ENCODE measurements at regions not wholly inside any gene's neighbourhood (a gene's known extent, or its start where the extent isn't known, plus 50 kb on each side); places are given as distances from the start of the nearest gene placed in this dataset.

DNA sequence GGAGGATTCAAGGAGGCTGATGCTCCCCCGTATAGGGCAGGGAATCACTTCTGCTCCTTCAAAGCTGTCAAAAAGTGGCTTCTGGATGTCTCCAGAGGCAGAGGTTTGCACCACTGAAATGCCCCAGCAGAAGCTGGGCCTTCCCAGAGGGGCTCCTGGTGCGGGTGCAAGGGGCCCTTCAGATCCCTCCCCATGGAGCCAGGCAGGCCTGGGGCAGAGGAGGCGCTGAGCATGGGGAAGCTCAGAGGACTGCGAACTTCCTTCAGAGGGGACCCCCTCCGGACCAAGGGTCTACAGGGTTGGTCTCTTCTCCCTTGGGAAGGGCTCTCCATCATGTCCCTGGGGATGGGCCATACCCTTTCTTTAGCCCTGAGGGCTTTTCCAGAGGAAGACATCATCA, 341.2 kb downstream of the DYSF start:
- H3K27ac Mint-ChIP-seq = no peak overlapping the region
- H3K36me3 Mint-ChIP-seq (ENCODE audit: low read depth) = no peaks in the 10 kb centered on the region

DNA sequence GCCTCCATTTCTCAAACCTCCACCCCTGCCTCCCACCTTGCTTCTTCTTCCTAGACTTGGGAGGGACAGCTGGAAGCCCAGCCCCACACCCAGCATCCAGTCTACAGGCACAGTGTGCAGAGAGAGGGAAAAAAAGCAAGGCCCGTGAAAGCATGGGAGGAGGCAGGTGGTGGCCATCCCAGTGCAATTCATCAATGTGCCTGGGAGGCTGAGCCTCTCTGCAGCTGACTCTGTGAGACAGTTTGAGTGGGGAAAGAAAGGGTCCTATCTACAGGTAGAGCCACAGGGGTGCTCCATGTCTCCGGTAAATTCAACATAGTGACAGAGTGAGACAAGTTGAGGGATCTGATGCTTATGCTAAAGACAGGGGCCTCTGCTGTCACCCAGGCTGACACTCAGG, 340.6 kb downstream of the DYSF start:
- TF ChIP-seq, protein P1, sequence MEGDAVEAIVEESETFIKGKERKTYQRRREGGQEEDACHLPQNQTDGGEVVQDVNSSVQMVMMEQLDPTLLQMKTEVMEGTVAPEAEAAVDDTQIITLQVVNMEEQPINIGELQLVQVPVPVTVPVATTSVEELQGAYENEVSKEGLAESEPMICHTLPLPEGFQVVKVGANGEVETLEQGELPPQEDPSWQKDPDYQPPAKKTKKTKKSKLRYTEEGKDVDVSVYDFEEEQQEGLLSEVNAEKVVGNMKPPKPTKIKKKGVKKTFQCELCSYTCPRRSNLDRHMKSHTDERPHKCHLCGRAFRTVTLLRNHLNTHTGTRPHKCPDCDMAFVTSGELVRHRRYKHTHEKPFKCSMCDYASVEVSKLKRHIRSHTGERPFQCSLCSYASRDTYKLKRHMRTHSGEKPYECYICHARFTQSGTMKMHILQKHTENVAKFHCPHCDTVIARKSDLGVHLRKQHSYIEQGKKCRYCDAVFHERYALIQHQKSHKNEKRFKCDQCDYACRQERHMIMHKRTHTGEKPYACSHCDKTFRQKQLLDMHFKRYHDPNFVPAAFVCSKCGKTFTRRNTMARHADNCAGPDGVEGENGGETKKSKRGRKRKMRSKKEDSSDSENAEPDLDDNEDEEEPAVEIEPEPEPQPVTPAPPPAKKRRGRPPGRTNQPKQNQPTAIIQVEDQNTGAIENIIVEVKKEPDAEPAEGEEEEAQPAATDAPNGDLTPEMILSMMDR (IDR thresholded peaks at IDR 0.05) = no peak
- H3K4me1 Mint-ChIP-seq = no peaks in the 10 kb centered on the region
- peaks cover 3% of the 10 kb centered on the region for H3K27me3 Mint-ChIP-seq
- DNase-seq = no peak
- CTCF ChIA-PET = no interaction called here
- ATAC-seq (ENCODE audit: low read depth) = no peak
- H3K9me3 Mint-ChIP-seq = no peaks in the 10 kb centered on the region
- no peaks in the 10 kb centered on the region for H3K36me3 Mint-ChIP-seq (ENCODE audit: low read depth)
- POLR2A ChIA-PET = no interaction called here
- H3K4me3 Mint-ChIP-seq = no peak overlapping the region
- H3K27ac Mint-ChIP-seq = no peak overlapping the region
- intact Hi-C loops (cut with micrococcal nuclease) = no loop called here

More for the DNA sequence above, 341.2 kb downstream of the DYSF start:
- ATAC-seq (ENCODE audit: low read depth) (no peak), DNase-seq (no peak)
- ChIA-PET CTCF (no interaction called here), POLR2A (no interaction called here)
- Mint-ChIP-seq H3K4me1 (no peaks in the 10 kb centered on the region), H3K27me3 (peaks cover 5% of the 10 kb centered on the region), H3K4me3 (no peak overlapping the region), H3K9me3 (no peaks in the 10 kb centered on the region)
- intact Hi-C loops (cut with micrococcal nuclease) = loop anchor here (5.0 kb wide), 1 partner anchor 247 kb away; no protein-coding TSS in a partner anchor
- TF ChIP-seq, protein P1 (IDR thresholded peaks at IDR 0.05) = no peak

DNA sequence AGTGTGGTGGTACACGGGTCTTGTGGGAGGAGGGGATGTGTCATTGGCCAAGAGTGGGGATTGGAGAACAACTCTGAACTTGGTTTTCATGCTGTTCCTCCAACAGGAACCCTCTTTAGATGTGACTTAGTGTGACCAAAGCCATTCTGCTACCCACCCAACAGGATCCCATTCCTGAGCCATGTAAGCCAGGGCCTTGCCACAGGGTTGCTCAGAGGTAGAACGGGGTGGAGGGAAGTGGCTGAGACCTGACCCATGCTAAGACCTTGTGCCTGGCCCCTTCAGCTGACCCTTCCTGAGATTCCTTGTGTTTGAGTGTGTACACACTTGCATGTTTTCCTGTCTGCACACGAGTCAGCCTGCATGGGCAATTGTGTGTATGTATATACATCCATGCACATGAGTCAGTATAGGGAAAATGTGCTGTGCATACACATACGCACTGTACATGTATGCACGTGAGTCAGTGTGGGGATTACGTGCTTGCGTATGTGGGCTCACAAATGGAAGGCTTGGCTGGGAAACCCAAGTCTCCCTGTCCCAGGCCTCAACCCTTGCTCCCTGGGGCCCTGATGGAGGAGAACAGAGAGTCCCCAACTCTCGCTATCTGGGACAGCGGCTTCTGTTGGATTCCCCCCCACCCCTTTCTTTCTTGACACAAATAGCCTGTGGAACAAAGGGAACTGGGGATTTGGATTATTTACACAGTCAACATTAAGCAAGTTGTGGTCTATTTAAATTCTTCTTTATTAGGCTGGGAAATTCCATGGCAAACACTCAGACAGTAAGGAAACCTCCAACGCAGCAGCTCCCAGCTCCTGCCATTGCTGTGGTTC, 339.8 kb downstream of the DYSF start:
- Mint-ChIP-seq H3K9me3 (no peaks in the 10 kb centered on the region), H3K4me3 (no peak overlapping the region)
- POLR2A ChIA-PET = no interaction called here

DNA sequence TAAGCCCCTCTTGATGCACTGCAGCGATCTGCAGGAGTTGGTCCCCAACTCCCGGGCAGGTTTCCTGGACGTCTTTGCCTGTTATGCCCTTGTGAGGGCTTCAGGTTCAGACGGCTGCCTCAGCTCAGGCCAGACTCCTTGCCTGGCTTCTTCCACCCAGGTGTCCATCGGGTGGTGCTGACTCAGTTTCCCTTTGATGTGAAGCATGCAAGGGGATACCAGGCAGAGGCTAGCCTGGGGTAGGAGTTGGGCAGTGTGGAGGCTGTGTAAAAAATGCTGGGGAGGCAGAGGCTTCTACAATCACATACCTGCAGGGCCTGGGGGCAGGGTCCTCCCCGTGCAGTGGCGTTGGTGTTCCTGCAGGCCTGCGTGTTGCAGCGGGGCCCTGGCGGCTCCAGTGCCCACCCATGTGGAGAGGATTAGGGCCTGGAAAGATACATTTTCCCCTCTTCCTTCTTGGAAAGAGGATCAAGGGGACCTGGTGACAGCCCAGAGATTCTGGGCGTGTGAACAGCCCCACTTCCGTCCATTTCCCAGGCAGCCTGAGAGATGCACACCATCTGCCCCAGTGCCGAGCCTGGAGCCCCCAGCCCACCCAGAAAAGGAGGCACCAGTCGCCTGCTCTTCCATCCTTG, 338.3 kb downstream of the DYSF start:
- Mint-ChIP-seq H3K36me3 (ENCODE audit: low read depth) (no peaks in the 10 kb centered on the region), H3K4me3 (no peak overlapping the region), H3K4me1 (no peaks in the 10 kb centered on the region), H3K27me3 (peaks cover 5% of the 10 kb centered on the region), H3K9me3 (no peaks in the 10 kb centered on the region), H3K27ac (no peak overlapping the region)
- CTCF ChIA-PET = no interaction called here
- POLR2A ChIA-PET = no interaction called here
- DNase-seq (no peak), ATAC-seq (ENCODE audit: low read depth) (no peak)
- TF ChIP-seq, protein P1 (IDR thresholded peaks at IDR 0.05) = no peak
- intact Hi-C loops (cut with micrococcal nuclease) = no loop called here

More for the DNA sequence above, 339.8 kb downstream of the DYSF start:
- H3K27me3 Mint-ChIP-seq = peaks cover 3% of the 10 kb centered on the region
- intact Hi-C loops (cut with micrococcal nuclease) = no loop called here
- H3K4me1 Mint-ChIP-seq = no peaks in the 10 kb centered on the region
- no peak overlapping the region for H3K27ac Mint-ChIP-seq
- TF ChIP-seq, protein P1 (IDR thresholded peaks at IDR 0.05) = no peak
- H3K36me3 Mint-ChIP-seq (ENCODE audit: low read depth) = no peaks in the 10 kb centered on the region
- CTCF ChIA-PET = no interaction called here
- no peak for DNase-seq
- no peak for ATAC-seq (ENCODE audit: low read depth)

DNA sequence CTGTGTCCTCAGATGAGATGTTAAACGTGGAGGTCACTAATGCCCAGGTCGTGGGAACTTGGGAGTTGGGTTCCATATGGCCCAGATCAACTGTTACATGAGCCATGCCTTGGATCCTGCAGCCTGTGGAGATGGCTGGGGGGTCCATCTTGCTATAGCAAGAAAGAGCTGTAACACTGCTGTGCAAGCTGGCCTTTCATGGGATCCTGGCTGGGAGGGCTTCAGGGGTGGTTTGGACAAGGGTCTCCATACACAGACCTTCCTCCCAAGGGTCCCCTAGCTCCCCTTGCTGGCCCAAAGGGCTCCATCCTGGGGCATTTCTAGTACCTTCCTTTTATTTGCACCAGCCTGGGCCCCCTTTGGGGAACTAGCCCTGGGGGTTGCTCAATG, 337.7 kb downstream of the DYSF start:
- Mint-ChIP-seq H3K4me3 (no peak overlapping the region), H3K9me3 (no peaks in the 10 kb centered on the region), H3K4me1 (no peaks in the 10 kb centered on the region), H3K36me3 (ENCODE audit: low read depth) (no peaks in the 10 kb centered on the region), H3K27me3 (peaks cover 5% of the 10 kb centered on the region), H3K27ac (no peak overlapping the region)
- ChIA-PET POLR2A (no interaction called here), CTCF (no interaction called here)
- ATAC-seq (ENCODE audit: low read depth) = no peak
- no peak for DNase-seq
- intact Hi-C loops (cut with micrococcal nuclease) = no loop called here
- TF ChIP-seq, protein P1 (IDR thresholded peaks at IDR 0.05) = no peak

Data from activated B cell treated with CpG ODN at 0.5 μM for 24 hours (primary cell).